Inflammatory macrophage (primary cell): ENCODE measurements at regions not wholly inside any gene's neighbourhood (a gene's known extent, or its start where the extent isn't known, plus 50 kb on each side); places are given as distances from the start of the nearest gene placed in this dataset.
"Not testable (repeated sequence)": the region's sequence is repeated elsewhere in the genome, so short reads cannot be mapped to it uniquely, and the experiment has no call there.

ENCODE experiments used
- DNase-seq, 2 donors: peaks; one replicate each; pipeline ENCODE4 v3.0.0-alpha.2; 2020 to 2022

DNA sequence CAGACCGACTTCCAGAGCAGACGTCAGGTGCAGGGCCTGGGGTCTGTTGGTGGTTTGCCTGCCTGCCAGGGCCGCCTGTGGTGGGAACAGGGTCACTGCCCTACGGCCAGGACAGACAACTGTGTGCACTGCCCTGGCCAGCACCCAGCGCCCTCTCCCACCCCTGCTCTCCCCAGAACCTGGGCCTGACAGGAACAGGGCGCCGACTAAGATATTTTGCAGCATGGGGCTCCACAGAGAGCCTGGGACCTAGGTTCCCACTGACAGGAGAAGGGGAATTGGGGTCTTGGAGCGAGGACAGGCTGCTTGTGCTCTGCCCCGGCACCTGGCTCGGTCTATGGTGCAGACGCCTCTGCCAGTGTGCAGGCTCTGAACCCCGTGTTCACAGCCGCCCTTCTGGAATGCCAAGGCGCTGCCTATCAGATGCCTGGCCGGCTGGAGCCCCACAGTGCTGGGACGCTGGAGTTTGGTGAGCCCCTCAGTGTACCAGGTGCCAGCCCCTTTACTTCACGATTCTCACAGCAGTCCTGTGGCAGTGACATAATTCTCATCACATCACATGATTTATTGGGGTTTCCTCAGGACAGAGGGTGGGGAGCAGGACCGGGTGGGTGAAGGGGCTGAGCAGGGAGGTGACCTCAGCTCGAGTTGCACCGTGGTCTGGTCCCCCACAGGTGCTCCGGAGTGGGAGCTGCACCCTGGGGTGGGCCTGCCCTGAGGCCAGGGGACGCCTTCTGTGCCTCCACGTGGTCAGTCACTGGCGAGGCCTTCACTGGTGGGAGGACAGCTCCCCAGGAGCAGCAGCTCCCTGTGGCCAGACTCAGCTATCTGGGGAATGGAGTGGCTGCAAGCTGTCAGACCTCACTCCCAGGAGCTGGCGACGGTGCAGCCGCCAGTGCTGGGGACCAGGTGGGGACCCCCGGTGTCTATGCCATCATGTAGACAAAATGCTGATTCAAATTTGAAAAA lies 113.8 kb upstream of the LRPAP1 start:
- no peak for DNase-seq

GRCh38 chr4:3644849-3645627 lies 112.8 kb upstream of the LRPAP1 start:
- DNase-seq: peak; percentile 25 to 52

DNA sequence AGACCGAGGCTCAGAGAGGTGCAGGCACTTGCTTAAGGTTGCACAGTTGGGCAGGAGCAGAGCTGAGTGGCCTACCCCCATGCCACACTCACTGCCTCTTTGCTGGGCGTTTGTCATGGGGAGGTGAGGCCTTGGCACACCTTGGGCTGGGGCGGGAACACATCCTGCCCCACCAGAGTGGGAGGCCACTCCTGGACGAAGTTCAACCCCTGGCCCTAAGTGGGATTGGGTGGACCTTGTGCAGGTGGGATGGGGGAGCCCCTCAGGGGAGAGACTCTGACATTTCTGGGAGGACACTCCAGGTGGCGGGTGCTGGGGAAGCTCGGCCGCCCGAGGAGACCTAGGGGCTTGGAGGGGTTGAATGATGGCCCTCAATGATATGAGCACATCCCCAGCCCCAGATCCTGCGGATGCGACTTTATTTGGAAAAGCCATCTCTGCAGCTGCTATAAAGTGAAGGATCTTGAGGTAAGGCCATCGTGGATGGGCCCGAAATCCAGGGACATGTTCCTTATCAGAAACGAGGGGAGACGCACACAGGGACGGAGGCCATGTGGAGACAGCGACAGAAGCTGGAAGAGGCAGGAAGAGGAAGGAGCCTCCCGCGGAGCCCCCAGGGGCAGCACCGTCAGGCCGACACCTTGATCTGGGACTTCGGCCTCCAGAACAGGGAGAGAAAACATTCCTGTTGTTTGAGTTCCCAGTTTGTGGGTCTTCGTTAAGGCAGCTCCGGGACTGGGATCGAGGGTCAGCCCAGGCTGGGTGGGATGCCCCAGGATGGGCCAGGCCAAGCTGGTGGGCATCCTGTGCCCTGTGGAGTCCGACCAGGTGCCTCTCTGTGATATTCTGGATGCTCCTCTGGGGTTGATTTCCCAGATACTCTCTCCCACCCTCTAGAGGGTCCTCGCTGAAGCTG lies 111.6 kb upstream of the LRPAP1 start:
- DNase-seq: no peak

DNA sequence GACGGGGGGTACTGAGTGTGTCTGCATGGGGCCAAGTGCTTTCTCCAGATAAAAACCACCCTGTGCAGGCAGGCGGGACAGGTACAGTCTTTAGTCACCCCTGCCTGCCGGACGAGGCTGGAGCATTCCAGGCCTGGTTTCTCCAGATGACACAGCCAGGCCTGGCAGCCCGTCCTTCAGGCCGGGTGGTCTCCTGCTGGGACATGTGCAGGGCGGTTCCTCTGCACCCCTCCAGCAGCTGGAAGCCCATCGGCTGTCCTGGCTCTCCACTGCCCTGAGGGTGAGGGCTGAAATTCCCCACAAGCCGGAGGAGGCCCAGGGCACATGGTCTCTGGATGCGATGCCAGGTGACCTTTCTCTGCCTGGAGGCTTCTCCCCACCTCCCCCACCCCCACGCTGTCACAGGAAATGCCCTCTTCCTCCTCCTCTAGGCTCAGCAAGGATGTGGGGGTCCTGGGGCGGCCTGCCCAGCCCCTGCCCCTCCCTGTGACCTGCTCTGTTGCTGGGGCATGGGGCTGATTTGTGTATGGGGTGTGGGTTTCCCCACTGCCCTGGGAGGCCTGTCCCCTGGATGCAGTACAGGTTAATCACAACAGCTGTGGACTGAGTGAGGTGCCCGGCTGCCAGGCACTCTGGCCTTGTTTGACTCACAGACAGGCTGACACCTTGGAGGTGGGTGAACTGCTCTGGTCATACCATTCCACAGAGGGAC lies 110.7 kb upstream of the LRPAP1 start:
- no peak for DNase-seq

DNA sequence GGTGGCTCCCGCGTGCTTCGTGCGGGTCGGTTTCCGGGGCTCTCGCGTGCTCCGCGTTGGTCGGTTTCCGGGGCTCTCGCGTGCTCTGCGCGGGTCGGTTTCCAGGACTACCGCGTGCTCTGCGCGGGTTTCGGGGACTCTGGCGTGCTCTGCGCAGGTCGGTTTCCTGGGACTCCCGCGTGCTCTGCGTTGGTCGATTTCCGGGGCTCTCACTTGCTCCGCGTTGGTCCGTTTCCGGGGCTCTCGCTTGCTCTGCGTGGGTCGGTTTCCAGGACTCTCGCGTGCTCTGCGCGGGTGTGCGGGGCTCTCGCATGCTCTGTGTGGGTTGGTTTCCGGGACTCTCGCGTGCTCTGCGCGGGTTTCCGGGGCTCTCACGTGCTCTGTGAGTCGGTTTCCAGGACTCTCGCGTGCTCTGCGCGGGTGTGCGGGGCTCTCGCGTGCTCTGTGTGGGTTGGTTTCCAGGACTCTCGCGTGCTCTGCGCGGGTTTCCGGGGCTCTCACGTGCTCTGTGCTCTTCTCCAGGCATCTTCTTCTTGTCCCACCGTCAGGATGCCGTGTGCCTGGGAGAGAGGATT lies 109.9 kb upstream of the LRPAP1 start:
- no peak for DNase-seq

- no peak for DNase-seq
These were observed 109.3 kb upstream of the LRPAP1 start for GRCh38 chr4:3641501-3641900.

DNA sequence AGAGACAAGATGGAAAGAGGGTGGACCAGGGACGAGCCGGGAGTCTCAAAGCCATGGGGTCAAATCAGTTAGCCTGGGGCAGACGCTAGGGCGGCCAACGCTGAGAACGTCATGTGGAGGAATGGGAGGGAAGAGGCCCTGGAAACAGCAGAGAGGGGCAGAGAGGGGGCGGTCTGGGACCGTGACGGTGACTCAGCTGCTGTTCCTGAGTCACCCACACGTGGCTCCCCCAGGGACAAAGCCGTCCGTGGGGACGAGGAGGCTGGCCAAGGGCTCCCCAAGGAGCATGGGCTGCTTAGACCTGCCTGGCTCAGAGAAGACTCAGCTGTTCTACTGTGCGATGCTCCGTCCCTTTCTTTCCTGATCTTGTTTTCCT lies 108.4 kb upstream of the LRPAP1 start:
- DNase-seq: peak; percentile 42 to 65

DNA sequence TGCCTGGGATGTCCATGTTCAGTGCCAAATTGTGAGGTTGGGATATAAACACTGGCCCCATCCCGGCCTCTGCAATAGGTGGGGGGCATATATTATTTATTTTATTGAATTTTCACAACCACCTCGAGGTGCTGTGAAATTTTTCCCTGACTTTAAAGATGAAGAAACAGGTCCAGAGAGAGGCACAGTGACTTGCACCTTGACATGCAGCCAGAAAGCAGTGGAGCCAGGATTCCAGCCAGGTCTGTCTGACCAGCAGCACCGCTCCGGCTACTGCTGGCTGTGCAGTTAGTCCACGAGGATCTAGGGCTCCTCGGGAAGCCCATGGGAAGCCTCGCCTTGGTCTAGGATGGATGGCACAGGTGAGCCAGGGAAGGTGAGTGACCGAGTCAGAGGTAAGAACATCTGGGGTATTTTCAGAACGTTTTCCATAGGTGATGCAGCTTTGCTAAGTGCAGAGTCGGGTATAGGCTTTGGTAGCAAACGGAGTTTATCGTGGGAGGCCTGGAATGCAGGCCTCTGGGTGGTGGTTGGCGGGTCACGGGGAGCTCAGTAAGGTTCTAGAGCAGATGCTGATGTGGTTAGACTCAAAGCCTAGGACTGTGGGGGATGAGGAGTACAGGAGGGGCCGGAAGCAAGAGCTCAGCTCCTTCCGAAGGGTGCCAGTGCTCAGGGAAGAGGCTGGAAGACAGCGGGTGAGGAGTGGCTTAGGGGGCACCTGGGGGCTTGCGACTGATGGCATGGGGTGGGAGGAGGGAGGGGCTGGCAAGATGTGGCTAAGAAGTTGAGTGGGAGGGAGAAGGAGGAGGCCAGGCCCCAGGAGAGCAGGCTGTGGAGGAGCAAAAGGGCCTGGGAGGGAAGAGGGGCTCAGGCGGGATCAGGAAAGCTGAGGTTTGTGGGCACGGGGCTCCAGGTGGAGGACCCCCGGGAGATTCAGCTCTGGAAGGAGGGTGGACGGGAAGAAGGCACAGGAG lies 107.7 kb upstream of the LRPAP1 start:
- no peak for DNase-seq

GRCh38 chr4:3638080-3638795 lies 106.0 kb upstream of the LRPAP1 start:
- no peak for DNase-seq

- DNase-seq: no peak
These were observed 105.2 kb upstream of the LRPAP1 start for GRCh38 chr4:3637326-3638016.

- peak; percentile 33 to 58 for DNase-seq
These were observed 104.6 kb upstream of the LRPAP1 start for GRCh38 chr4:3636646-3637320.

DNA sequence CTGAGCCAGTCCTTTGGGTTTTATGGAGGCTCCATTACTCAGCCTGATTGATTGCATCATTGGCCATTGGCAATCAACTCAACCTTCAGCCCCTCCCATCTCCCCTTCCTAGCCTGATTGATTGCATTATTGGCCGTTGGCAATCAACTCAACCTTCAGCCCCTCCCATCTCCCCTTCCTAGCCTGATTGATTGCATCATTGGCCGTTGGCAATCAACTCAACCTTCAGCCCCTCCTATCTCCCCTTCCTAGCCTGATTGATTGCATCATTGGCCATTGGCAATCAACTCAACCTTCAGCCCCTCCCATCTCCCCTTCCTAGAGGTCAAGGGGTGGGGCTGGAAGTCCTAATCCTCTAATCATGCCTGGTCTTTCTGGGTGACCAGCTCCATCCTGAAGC lies 103.8 kb upstream of the LRPAP1 start:
- DNase-seq: not testable (repeated sequence)

GRCh38 chr4:3634894-3635820 lies 102.9 kb upstream of the LRPAP1 start:
- no peak for DNase-seq

GRCh38 chr4:3634281-3634857 lies 102.1 kb upstream of the LRPAP1 start:
- no peak for DNase-seq

DNA sequence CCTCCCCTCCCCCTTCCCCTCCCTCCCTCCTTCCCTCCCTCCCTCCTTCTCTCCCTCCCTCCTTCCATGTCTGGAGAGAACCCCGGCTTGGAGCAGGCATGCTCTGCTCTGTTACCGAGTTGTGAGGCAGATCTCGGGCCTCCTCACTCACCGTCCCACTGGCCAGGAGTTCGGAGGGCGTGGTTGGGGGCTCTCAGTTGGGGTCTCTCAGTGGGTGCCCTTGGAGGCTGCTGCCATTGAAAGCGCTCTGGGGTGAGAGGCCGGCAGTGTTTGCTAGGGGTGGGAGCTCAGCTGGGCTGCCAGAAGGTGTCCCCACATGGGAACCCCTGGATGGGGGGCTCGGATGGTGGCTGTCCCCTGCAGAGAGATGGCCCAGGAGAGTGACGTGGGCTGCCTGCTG lies 101.1 kb upstream of the LRPAP1 start:
- not testable (repeated sequence) for DNase-seq

GRCh38 chr4:3632794-3633193 lies 100.6 kb upstream of the LRPAP1 start:
- not testable (repeated sequence) for DNase-seq
